HL-60/S4 treated with retinoic acid at 250 ng/mL for 4 days and 3 days (cell line): ENCODE measurements at regions not wholly inside any gene's neighbourhood (a gene's known extent, or its start where the extent isn't known, plus 50 kb on each side); places are given as distances from the start of the nearest gene placed in this dataset.

Experiments used
- in situ Hi-C: fragments of 300-500 bp; cut with MboI; formaldehyde crosslinking; loops from 2 replicates; pipeline ENCODE4 v1.7.0; 2022; ENCODE audit warnings: low sequenced_read_pairs

GRCh38 chr10:21269289-21269688, 256.2 kb downstream of the SKIDA1 start:
- in situ Hi-C loops: loop anchor here (10.0 to 25.0 kb wide), 2 partner anchors 194 to 407 kb away; no protein-coding TSS in a partner anchor

GRCh38 chr10:21265622-21266021, 259.9 kb downstream of the SKIDA1 start:
- in situ Hi-C loops: loop anchor here (10.0 to 25.0 kb wide), 2 partner anchors 191 to 403 kb away; no protein-coding TSS in a partner anchor

- in situ Hi-C loops: loop anchor here (10.0 to 25.0 kb wide), 2 partner anchors 189 to 402 kb away; no protein-coding TSS in a partner anchor
Observed at GRCh38 chr10:21264271-21264670, 261.2 kb downstream of the SKIDA1 start.

GRCh38 chr10:21263839-21264238, 261.6 kb downstream of the SKIDA1 start:
- in situ Hi-C loops: loop anchor here (10.0 to 25.0 kb wide), 2 partner anchors 189 to 402 kb away; no protein-coding TSS in a partner anchor

- in situ Hi-C loops: loop anchor here (10.0 to 25.0 kb wide), 2 partner anchors 189 to 401 kb away; no protein-coding TSS in a partner anchor
Observed at GRCh38 chr10:21263263-21263803, 262.1 kb downstream of the SKIDA1 start.

- in situ Hi-C loops: loop anchor here (10.0 to 25.0 kb wide), 2 partner anchors 187 to 400 kb away; no protein-coding TSS in a partner anchor
Observed at GRCh38 chr10:21261842-21262294, 263.6 kb downstream of the SKIDA1 start.

GRCh38 chr10:21260506-21261149, 264.9 kb downstream of the SKIDA1 start:
- in situ Hi-C loops: loop anchor here (10.0 to 25.0 kb wide), 2 partner anchors 186 to 398 kb away; no protein-coding TSS in a partner anchor

GRCh38 chr10:21260066-21260465, 265.4 kb downstream of the SKIDA1 start:
- in situ Hi-C loops: loop anchor here (10.0 to 25.0 kb wide), 2 partner anchors 185 to 398 kb away; no protein-coding TSS in a partner anchor

- in situ Hi-C loops: loop anchor here (25.0 kb wide), 1 partner anchor 396 kb away; no protein-coding TSS in a partner anchor
Observed at GRCh38 chr10:21257919-21258318, 267.6 kb downstream of the SKIDA1 start.

GRCh38 chr10:21257191-21257590, 268.3 kb downstream of the SKIDA1 start:
- in situ Hi-C loops: loop anchor here (25.0 kb wide), 1 partner anchor 395 kb away; no protein-coding TSS in a partner anchor

- in situ Hi-C loops: no loop called here
Observed at GRCh38 chr10:21249435-21249834, 276.0 kb downstream of the SKIDA1 start.

- in situ Hi-C loops: no loop called here
Observed at GRCh38 chr10:21247592-21247991, 277.9 kb downstream of the SKIDA1 start.

GRCh38 chr10:21246178-21246577, 279.3 kb downstream of the SKIDA1 start:
- in situ Hi-C loops: no loop called here

GRCh38 chr10:21243748-21244257, 281.7 kb downstream of the SKIDA1 start:
- in situ Hi-C loops: no loop called here

GRCh38 chr10:21242915-21243314, 282.6 kb downstream of the SKIDA1 start:
- in situ Hi-C loops: no loop called here

- in situ Hi-C loops: no loop called here
Observed at GRCh38 chr10:21238717-21239116, 286.8 kb downstream of the SKIDA1 start.

- in situ Hi-C loops: no loop called here
Observed at GRCh38 chr10:21238044-21238443, 287.4 kb downstream of the SKIDA1 start.

GRCh38 chr10:21234761-21235160, 290.7 kb downstream of the SKIDA1 start:
- in situ Hi-C loops: no loop called here

- in situ Hi-C loops: no loop called here
Observed at GRCh38 chr10:21230219-21230618, 295.3 kb downstream of the SKIDA1 start.

GRCh38 chr10:21217748-21218367, 307.6 kb downstream of the SKIDA1 start:
- in situ Hi-C loops: no loop called here

GRCh38 chr10:21217107-21217506, 308.4 kb downstream of the SKIDA1 start:
- in situ Hi-C loops: no loop called here
